CD4-positive, alpha-beta T cell treated with Interleukin-6 for 4 hours (primary cell): ENCODE measurements at regions not wholly inside any gene's neighbourhood (a gene's known extent, or its start where the extent isn't known, plus 50 kb on each side); places are given as distances from the start of the nearest gene placed in this dataset.
"Not testable (repeated sequence)": the region's sequence is repeated elsewhere in the genome, so short reads cannot be mapped to it uniquely, and the experiment has no call there.

ENCODE experiments used
- DNase-seq: peaks from one replicate; pipeline ENCODE4 v3.0.0-alpha.2; 2020; ENCODE audit warnings: mixed read lengths

DNA sequence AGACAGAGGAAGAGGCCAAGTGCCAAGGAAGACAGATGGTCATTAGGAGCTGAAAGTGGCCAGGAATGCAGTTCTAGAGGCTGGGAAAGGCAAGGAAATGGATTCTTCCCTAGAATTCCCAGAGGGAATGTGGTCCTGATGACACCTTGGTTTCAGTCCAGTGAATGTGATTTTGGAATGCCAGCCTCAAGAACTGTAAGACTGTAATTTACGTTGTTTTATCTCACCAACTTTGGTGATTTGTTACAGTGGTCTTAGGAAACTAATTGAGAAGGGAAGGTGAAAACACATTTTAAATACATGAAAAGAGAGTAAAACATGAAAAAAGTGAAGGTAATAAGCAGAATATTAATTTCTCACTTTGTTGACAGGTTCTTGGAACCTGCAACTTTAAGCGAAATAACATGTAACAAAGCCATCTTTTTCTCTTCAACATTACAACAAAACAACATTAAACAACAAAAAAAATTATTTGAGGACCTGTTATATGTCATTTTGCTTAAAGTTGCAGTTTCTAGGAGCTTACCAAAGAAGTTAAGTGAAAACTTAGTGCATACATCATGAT is 370.2 kb downstream of the METTL4 start:
- DNase-seq, result no peak

DNA sequence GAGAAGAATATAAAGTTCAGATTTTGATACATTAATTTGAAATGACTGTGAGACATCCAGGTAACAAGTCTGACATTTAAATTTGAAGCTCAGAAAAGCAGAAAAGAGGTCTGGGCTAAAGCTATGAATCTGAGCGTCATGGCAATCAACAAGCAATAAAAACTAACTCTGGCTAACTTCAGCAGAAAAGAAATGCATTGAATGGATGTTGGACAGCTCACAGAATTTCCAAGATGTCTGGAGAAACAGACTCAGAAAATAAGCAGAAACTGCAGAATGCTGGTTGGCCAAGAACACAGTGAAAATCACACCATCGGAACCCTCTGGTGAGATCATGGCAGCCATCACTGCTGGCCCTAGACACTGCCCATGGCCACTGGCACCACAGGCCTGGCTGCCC is 366.6 kb downstream of the METTL4 start:
- no peak for DNase-seq

DNA sequence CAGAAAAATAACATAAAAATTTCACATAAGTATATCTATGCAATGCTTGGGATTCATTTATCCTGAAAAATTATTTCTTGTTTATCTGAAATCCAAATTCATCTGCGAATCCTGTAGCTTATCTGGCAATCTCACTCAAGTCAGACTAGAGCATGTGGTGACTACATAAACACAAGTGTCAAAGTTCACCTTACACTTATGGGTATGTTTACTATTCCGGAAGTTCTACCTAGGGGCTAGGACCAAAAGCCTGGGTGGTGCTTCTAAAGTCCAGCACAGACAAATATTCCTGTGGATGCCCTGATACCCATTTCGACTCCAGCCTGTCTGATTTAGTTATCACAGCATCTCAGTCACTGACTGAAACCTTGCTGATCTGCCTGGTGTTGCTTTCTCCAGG is 364.0 kb downstream of the METTL4 start:
- no peak for DNase-seq

DNA sequence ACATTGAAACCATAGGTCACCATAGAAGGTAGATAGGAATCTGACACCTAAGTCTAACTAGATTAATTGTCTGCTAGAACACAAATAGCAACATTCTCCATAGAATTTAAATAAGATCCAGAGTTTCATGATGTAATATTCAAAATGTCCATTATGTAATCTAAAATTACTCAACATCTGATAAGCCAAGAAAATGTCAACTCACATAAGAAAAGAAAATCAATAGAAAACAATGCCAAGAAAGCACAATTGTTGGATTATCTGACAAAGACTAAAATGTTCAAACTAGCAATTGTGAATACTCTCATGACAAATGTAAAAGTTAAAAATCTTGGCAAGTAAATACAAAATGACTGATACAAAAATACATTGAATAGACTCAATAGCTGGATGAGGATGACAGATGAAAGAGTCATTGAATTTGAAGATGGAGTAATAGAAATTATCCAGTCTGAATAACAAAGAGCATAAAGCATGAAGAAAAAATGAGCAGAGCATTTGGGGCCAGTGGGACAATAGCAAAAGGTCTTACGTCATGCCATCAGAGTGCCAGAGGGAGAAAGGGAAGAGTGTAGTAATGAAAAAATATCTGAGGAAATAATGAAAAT is 358.6 kb downstream of the METTL4 start:
- no peak for DNase-seq

DNA sequence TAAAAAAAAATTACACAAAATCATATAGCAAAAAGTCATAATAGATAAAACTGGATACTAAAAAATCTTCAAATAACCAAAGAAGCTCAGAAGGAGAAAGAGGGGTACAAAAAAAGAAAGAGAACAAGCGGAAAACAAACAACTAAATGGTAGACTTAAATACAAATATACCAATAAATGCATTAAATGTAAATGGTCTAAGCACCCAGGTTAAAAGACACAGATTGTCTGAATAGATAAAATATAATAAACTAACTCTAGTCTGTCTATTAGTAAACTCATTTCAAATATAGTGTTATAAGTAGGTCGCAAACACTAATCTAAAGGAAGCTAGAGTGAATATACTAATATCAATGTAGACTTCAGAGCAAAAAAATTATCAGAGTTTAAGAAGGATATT is 357.4 kb downstream of the METTL4 start:
- no peak for DNase-seq

DNA sequence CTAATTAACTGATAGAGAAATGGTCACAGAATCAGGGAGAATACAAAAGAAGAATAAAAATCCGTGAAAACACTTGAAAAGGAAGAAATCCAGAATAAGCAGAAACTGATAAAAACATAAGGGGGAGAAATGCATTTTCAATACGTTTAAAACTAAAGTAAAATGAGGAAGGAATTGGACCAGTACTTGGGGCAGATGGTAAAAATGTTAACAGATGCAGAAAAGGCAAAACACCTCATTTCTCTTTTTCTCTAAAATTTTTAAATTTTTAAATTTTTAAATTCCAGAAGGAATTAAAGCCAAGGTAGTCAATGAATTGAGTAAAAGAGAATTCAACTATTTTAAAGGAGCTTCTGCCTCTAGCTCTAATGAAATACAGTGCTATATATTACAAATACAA is 353.9 kb downstream of the METTL4 start:
- DNase-seq, result no peak

DNA sequence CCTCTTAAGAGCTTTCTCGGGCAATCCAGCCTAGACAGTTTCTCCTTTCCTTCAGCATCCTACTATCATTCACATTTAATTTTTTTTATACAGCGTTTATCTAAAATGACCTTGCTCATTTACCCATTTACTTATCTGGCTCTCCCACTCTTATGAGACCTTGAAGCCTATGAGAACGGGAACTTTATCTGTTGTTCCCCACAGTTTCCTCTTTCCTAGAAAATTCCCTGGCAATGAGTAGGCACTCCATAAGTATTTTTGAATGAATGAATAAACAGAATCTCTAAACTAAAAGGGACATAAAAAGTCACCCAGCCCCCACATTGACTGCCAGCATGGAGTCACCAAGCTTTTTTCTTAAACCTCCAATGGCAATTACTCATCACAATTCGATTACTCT is 353.2 kb downstream of the METTL4 start:
- DNase-seq, result no peak

DNA sequence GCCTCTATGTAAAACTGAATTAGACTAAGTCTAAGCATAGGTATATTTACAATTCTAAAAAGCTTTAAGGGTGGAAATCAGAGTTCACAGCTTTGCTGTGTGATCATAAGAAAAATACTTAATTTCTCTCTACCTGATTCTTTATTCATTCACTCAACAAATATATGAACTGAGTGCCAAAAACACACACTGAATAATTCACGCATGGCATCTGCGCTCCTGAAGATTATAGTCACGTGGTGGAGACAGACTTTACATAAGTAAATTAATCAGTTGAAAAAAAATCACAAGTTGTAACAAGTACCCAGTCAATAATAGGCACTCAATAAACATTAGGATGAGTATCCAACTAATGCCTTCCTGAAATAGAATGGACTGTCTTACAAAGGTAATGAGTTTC is 351.6 kb downstream of the METTL4 start:
- DNase-seq, result no peak

DNA sequence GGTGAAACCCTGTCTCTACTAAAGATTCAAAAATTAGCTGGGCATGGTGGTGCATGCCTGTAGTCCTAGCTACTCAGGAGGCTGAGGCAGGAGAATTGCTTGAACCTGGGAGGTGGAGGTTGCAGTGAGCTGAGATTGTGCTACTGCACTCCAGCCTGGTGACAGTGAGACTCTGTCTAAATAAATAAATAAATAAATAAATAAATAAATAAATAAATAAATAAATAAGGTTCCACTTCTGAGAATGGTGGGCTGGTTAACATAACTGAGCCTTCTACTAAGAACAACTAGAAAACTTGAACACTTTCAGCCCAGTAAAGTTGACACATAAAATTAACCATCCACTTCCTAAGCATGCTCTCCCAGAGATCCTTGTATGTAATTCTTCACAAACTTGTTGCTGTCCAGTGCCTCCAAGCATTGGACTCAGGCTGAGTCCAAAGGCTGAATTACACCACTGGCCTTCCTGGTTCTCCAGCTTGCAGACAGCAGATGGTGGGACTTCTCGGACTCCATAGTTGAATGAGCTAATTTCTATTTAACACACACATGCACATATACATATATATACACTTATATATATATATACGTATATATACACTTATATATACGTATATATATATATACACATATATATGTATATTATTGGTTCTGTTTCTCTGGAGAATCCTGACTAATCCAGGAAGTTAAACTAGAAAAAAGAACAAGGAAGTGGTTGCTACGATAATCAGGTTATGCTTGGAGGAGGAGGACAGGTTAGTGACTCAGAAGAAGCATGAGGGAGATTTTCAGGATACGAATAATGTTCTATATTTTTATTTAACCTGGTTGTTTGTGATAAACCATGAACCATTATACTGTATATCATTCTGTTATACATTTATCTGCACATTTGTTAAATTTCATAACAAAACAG is 348.8 kb downstream of the METTL4 start:
- DNase-seq, result no peak

DNA sequence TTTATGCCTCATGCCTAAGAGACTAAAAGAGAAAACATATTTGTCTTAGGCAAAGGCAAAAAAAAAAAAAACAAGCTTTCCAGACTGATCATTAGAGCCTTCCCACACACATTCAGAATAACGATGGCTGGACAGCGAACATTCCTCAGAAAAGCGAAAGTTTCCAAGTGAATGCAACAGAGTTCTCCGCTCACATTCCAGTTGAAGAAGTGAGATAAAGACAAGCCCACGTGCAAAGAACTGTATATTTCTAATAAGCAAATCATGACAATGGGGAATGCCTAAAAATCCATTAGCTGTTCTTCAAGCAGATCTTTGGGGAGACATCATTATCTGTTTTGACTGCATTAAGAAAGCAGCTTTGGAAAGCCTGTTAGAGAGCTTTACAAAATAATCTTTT is 347.9 kb downstream of the METTL4 start:
- no peak for DNase-seq

DNA sequence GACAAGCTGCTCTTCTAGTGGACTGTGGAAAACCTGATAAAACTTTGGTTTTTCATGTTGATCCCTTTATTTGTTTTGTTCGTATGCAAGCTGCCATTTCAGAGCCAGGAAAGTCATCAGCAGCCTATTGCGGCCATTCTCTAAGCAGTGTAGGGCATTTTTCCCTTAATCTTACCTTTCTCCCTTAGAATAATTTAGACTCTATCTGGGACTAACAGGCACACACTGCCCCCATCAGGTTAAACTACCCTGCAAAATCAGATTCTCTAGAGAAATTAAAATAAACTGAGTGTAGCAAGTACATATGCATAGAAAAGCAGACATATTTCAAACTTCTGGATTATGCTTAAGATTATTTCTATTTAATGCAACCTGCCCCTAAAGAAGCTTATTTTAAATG is 347.5 kb downstream of the METTL4 start:
- DNase-seq, result no peak

DNA sequence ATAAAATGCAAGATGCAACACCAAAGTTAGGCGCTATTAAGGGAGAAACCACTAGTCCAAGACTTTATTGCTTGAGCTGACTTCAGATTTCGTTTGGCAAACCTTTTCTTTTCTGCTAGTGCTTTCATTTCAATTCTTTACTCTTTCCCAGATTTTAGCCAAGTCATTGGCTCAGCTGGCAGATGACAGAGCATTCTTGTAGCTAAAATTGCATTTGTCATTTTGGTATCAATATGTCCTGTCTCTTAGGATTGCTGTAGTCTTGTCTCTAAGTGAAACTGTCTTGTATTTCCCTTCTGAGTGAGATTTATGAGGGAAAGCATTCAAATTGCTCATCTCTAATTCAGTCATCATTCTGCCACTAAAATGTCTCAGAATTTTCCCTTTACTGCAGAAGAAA is 335.1 kb downstream of the METTL4 start:
- DNase-seq, result no peak

DNA sequence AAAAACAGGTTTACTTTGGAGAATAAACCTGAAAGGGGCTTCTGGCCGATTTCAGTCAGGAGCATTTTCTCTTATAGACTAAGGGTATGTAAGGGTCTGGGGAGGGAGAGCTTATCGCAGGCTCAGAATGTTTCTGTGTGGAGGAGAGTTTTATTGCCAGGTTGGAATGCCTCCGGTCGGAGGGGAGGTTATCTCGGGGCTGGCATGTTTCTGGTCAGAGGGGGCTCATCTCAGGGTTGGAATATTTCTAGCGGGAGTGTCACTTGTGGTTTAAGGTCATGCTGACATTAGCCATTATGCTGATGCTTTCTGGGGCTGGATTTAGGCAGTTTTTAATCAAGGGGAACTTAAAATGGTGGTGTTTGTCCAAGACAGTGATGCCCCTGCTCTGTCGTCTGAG is 333.6 kb downstream of the METTL4 start:
- DNase-seq, result no peak

DNA sequence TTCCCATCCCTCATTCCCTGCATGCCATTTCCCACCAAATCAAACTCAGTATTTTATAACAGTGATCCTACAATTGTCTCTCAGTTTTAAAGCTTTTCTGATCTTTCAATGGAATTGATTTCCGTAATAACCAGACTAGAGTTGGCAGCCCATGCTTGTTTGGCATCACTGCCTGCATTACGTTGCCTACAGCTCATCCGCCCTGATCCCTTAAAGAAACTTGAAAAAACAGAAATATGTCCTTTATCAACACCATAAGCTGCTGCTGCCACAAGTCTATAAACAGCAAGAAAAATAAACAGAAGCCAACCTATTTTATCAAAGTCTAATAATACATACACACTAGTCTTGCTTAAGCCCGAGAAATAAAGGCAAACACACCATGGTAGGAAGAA is 331.0 kb downstream of the METTL4 start:
- no peak for DNase-seq

DNA sequence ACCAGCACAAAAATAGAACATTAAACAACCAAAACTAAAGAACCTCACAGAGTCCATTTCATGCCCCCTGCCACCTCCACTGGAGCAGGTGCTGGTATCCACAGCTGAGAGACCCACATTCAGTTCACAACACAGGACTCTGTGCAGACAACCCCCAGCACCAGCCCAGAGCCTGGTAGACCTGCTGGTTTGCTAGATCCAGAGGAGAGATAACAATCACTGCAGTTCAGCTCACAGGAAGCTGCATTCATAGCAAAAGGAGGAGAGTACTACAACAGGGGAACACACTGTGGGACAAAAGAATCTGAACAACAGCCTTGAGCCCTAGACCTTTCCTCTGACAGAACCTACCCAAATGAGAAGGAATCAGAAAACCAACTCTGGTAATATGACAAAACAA is 326.7 kb downstream of the METTL4 start:
- no peak for DNase-seq

DNA sequence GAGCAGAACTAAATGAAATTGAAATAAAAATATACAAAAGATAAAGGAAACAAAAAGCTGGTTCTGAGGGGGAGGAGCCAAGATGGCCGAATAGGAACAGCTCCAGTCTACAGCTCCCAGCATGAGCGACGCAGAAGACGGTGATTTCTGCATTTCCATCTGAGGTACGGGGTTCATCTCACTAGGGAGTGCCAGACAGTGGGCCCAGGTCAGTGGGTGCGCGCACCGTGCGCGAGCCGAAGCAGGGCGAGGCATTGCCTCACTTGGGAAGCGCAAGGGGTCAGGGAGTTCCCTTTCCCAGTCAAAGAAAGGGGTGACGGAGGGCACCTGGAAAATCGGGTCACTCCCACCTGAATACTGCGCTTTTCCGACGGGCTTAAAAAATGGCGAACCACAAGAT is 324.2 kb downstream of the METTL4 start:
- not testable (repeated sequence) for DNase-seq

DNA sequence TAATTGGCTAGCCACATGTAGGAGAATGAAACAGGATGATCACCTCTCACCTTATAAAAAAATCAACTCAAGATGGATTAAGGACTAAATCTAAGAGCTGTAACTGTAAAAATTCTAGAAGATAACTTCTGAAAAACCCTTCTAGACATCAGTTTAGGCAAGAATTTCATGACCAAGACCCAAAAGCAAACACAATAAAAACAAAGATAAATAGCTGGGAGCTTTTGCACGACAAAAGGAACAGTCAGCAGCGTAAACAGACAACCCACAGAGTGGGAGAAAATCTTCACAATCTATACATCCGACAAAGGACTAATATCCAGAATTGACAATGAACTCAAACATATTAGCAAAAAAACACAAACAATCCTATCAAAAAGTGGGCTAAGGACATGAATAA is 316.3 kb downstream of the METTL4 start:
- no peak for DNase-seq

DNA sequence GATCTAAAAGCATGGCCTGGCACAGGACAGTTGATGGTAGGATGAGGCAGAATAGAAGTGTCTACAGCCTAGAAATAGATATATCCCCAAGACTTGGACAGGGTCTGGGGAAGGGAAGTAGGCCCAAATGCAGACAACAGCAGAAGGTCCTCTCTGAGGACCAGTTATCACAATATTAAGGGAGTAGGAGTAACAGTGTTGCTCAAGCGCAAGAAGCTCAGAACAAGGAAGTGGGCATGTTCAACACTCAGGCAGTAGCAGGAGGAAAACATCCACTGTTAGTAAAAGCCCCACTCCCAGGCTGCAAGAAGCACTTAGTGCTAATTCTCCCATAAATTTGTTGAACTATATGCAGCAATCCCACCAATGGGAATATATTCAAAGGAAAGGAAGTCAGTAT is 314.7 kb downstream of the METTL4 start:
- DNase-seq, result no peak

DNA sequence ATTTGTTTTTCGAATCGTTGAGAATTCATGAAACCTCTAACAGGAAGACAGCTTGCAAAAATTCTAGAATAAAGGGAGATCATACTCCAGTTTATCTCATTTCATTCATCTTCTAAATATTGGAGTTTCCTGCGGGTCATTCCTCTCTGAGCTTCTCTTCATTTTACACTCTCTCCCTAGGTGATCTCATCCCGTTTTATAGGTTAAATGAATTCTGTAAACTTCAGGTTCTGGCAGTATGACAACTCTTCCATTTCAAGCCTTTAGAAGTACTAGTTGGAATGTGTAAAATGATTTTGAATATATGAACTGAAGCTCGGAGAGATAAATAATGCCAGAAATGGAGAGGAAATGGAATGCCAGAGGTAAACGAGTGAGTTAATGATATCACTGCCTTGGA is 312.4 kb downstream of the METTL4 start:
- no peak for DNase-seq

DNA sequence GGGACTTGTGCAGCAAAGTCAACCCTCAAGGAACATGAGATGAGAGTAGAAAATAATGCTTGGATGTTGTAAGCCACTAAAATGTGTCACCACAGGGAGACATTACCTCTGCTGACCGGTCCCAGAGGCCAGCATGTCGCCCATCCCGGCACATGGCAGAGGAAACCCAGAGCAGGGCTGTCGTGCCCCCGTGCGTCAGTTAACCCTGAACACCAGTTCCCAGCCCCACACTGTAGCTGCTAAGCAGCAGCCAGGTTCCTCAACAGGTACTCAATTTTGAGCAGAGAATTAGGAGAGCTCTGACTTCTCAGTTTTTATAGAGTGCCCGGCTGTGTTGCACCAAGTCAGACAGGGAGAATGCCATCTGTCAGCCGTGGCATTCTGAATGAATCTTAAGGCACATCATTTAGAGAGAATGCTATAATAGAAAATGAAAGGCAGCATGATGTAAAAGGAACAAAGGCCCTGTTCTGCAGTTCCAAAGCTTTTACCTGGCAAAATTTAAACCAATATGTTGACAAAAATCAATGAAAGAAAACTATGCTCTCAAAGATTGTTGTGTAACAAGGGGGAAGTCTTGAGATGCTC is 307.9 kb downstream of the METTL4 start:
- no peak for DNase-seq

DNA sequence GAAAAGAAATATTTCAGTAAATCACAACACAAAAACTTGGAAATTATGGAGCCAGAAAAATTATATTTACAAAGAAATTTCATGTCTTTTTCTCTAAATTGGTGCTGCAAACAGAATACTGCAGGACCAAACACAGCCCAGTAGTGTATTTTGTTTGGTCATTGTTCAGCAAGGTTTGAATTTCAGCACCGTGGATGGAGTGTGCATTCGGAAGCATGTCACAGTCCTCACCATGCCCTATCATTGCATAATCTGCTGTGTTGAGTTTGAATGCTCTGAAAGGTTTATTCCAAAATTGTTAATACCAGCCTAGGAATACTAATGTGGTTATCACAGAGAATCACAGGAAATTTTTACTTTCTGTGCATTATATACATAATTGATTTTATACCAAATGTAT is 296.7 kb downstream of the METTL4 start:
- DNase-seq, result no peak

DNA sequence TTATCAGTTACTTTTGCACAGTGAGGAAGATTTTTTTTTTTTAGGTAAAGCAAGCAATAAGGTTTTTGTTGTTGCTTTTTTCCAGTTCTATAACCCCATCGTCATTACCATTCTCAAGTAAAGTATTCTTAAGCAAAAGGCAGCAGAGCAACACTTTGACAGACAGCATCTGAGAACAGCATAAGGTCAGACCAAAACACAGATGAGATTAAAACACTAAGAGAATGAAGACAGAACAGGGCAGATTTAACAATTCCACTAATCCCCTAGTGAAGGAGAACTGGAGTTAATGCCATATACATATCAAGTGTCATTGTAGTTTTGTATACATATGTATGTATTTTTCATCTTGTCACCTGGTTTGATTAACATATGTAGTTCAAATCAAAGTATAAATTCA is 290.2 kb downstream of the METTL4 start:
- DNase-seq, result no peak

DNA sequence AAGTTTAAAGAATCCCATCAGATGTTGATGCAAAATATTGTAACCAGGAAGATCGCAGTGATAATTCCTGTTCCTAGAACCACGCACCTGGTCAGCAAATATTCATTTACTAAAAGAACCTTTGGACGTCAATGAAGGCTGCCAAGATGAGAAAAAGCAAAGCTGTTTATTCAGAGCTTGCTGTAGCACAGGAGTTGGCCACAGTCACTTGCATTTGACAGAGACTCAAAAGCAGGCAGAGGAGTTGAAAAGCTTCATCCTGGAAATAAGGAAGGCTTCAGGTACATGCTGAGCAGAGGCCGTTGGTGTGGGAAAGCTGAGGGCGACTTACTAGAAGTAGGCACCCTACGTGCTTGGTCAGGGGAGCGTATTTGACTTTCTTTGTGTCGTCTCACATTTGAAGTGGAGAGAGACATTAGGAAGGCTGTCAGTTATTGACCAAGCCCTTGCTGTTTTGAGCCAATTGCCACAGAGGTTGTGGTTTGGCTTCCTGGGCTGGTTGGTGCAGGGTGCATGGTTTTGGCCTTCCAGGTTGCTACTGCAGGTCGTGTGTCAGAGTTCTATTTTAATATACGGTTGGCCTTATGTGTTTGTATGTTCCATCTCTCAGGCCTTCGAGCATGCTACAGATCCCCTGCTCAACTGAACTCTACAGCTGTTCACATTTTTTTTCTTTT is 289.6 kb downstream of the METTL4 start:
- no peak for DNase-seq
